ENCODE measurements at regions not wholly inside any gene's neighbourhood (a gene's known extent, or its start where the extent isn't known, plus 50 kb on each side); places are given as distances from the start of the nearest gene placed in this dataset.

DNA sequence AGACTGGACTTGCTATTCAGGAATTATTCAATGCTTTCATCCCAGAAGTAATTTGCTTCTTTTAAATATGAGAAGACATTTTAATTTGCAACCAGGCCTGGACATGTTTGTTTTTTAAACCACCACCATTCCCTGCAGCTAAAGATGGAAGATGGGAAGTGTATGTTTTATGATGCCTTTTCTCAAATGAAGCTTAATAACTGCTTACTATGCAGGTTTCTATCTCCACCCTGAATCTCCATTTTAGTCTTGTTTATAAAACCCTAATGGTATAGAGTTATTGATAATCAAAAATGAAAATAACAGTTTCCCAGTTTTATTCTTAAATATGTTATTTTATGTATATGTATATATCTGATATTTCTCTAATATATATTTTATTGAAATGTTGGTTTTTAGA is 418.9 kb downstream of the C4orf33 start:
- TF ChIP-seq, protein P1, sequence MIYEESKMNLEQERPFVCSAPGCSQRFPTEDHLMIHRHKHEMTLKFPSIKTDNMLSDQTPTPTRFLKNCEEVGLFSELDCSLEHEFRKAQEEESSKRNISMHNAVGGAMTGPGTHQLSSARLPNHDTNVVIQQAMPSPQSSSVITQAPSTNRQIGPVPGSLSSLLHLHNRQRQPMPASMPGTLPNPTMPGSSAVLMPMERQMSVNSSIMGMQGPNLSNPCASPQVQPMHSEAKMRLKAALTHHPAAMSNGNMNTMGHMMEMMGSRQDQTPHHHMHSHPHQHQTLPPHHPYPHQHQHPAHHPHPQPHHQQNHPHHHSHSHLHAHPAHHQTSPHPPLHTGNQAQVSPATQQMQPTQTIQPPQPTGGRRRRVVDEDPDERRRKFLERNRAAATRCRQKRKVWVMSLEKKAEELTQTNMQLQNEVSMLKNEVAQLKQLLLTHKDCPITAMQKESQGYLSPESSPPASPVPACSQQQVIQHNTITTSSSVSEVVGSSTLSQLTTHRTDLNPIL (CRISPR knock-in tag; IDR thresholded peaks at IDR 0.05; ENCODE audit: low read depth), result no peak
- TF ChIP-seq TCF4 (CRISPR knock-in tag; IDR thresholded peaks at IDR 0.05; ENCODE audit: borderline replicate concordance) (no peak), ZFP30 (CRISPR knock-in tag; IDR thresholded peaks at IDR 0.05) (no peak), ARNTL (CRISPR knock-in tag; IDR thresholded peaks at IDR 0.05; ENCODE audit: borderline replicate concordance, low read depth) (no peak), PPARA (CRISPR knock-in tag; IDR thresholded peaks at IDR 0.05; ENCODE audit: borderline replicate concordance) (no peak), ZFP3 (CRISPR knock-in tag; IDR thresholded peaks at IDR 0.05) (no peak), ZC3H10 (CRISPR knock-in tag; IDR thresholded peaks at IDR 0.05) (no peak)
- TF ChIP-seq, protein P2, sequence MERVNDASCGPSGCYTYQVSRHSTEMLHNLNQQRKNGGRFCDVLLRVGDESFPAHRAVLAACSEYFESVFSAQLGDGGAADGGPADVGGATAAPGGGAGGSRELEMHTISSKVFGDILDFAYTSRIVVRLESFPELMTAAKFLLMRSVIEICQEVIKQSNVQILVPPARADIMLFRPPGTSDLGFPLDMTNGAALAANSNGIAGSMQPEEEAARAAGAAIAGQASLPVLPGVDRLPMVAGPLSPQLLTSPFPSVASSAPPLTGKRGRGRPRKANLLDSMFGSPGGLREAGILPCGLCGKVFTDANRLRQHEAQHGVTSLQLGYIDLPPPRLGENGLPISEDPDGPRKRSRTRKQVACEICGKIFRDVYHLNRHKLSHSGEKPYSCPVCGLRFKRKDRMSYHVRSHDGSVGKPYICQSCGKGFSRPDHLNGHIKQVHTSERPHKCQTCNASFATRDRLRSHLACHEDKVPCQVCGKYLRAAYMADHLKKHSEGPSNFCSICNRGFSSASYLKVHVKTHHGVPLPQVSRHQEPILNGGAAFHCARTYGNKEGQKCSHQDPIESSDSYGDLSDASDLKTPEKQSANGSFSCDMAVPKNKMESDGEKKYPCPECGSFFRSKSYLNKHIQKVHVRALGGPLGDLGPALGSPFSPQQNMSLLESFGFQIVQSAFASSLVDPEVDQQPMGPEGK (CRISPR knock-in tag; IDR thresholded peaks at IDR 0.05; ENCODE audit: borderline replicate concordance), result no peak
